Parathyroid adenoma (tissue), 2 donors: ENCODE measurements at regions not wholly inside any gene's neighbourhood (a gene's known extent, or its start where the extent isn't known, plus 50 kb on each side); places are given as distances from the start of the nearest gene placed in this dataset.

Experiments used
- H2AFZ ChIP-seq: fragments of 300-600 bp; sonication (generic); one replicate; pipeline ENCODE4 v1.7.0; 2017; ENCODE audit warnings: antibody characterized with exemption, mild to moderate bottlenecking
- H3K27ac ChIP-seq: fragments of 300-600 bp; sonication (generic); one replicate; pipeline ENCODE4 v1.7.0; 2017
- H3K27me3 ChIP-seq: fragments of 300-600 bp; sonication (generic); one replicate; pipeline ENCODE4 v1.7.0; 2017; ENCODE audit warnings: low read length; ENCODE audit not compliant: control insufficient read depth, insufficient read depth
- H3K36me3 ChIP-seq: fragments of 300-600 bp; sonication (generic); one replicate; pipeline ENCODE4 v1.7.0; 2017; ENCODE audit warnings: low read length; ENCODE audit not compliant: control insufficient read depth, insufficient read depth
- H3K4me1 ChIP-seq: fragments of 300-600 bp; sonication (generic); one replicate; pipeline ENCODE4 v1.7.0; 2017; ENCODE audit warnings: control low read depth
- H3K4me2 ChIP-seq: fragments of 300-600 bp; sonication (generic); one replicate; pipeline ENCODE4 v1.7.0; 2017; ENCODE audit warnings: low read length
- H3K4me3 ChIP-seq: fragments of 300-600 bp; sonication (generic); one replicate; pipeline ENCODE4 v1.7.0; 2017; ENCODE audit warnings: low read depth, low read length
- H3K79me2 ChIP-seq: fragments of 300-600 bp; sonication (generic); one replicate; pipeline ENCODE4 v1.7.0; 2017; ENCODE audit warnings: control low read depth
- H3K9ac ChIP-seq: fragments of 300-600 bp; sonication (generic); one replicate; pipeline ENCODE4 v1.7.0; 2017; ENCODE audit warnings: mild to moderate bottlenecking
- H3K9me3 ChIP-seq: fragments of 300-600 bp; sonication (generic); one replicate; pipeline ENCODE4 v1.7.0; 2017; ENCODE audit warnings: low read length; ENCODE audit not compliant: control insufficient read depth
- CTCF ChIP-seq: fragments of 300-600 bp; sonication (generic); IDR thresholded peaks from one replicate; pipeline ENCODE4 v1.7.0; 2017; ENCODE audit warnings: antibody characterized with exemption, mild to moderate bottlenecking
- donor health status: primary hyperparathyroidism.

- H3K79me2 ChIP-seq = no peaks in the 10 kb centered on the region
- H3K9ac ChIP-seq = no peak overlapping the region
- H2AFZ ChIP-seq = no peak overlapping the region
- no peak overlapping the region for H3K4me3 ChIP-seq
- no peaks in the 10 kb centered on the region for H3K4me1 ChIP-seq
- no peak for TF ChIP-seq CTCF
- H3K27me3 ChIP-seq = no peaks in the 10 kb centered on the region
- H3K4me2 ChIP-seq = no peak overlapping the region
- no peak overlapping the region for H3K27ac ChIP-seq
- H3K36me3 ChIP-seq = no peaks in the 10 kb centered on the region
- no peaks in the 10 kb centered on the region for H3K9me3 ChIP-seq
Observed at GRCh38 chr4:24274381-24274941, 309.9 kb downstream of the DHX15 start.

- H3K27ac ChIP-seq = no peak overlapping the region
- H3K9me3 ChIP-seq = no peaks in the 10 kb centered on the region
- H3K36me3 ChIP-seq = no peaks in the 10 kb centered on the region
- TF ChIP-seq CTCF = no peak
- no peak overlapping the region for H3K9ac ChIP-seq
- H2AFZ ChIP-seq = no peak overlapping the region
- H3K4me2 ChIP-seq = no peak overlapping the region
- no peaks in the 10 kb centered on the region for H3K4me1 ChIP-seq
- H3K79me2 ChIP-seq = no peaks in the 10 kb centered on the region
- no peaks in the 10 kb centered on the region for H3K27me3 ChIP-seq
- H3K4me3 ChIP-seq = no peak overlapping the region
Observed at GRCh38 chr4:24273136-24273535, 311.2 kb downstream of the DHX15 start.

GRCh38 chr4:24266951-24267722, 317.2 kb downstream of the DHX15 start:
- no peaks in the 10 kb centered on the region for H3K79me2 ChIP-seq
- H3K36me3 ChIP-seq = no peaks in the 10 kb centered on the region
- no peak overlapping the region for H3K4me3 ChIP-seq
- H3K27me3 ChIP-seq = no peaks in the 10 kb centered on the region
- no peak overlapping the region for H3K27ac ChIP-seq
- H3K4me2 ChIP-seq = no peak overlapping the region
- H3K9me3 ChIP-seq = no peaks in the 10 kb centered on the region
- no peak overlapping the region for H3K9ac ChIP-seq
- TF ChIP-seq CTCF = no peak
- no peaks in the 10 kb centered on the region for H3K4me1 ChIP-seq
- H2AFZ ChIP-seq = no peak overlapping the region

- TF ChIP-seq CTCF = no peak
- Histone ChIP-seq H3K27ac (no peak overlapping the region), H3K36me3 (no peaks in the 10 kb centered on the region)
Observed at GRCh38 chr4:24265989-24266388, 318.4 kb downstream of the DHX15 start.

GRCh38 chr4:24262616-24263015, 321.7 kb downstream of the DHX15 start:
- H3K9me3 ChIP-seq = no peaks in the 10 kb centered on the region
- no peak overlapping the region for H3K4me3 ChIP-seq
- no peak overlapping the region for H2AFZ ChIP-seq
- H3K79me2 ChIP-seq = no peaks in the 10 kb centered on the region
- TF ChIP-seq CTCF = no peak
- H3K4me1 ChIP-seq = no peaks in the 10 kb centered on the region
- H3K4me2 ChIP-seq = no peak overlapping the region
- H3K27ac ChIP-seq = no peak overlapping the region
- H3K27me3 ChIP-seq = no peaks in the 10 kb centered on the region
- no peaks in the 10 kb centered on the region for H3K36me3 ChIP-seq
- no peak overlapping the region for H3K9ac ChIP-seq

More at GRCh38 chr4:24265989-24266388, 318.4 kb downstream of the DHX15 start:
- H3K4me3 ChIP-seq = no peak overlapping the region
- H3K4me2 ChIP-seq = no peak overlapping the region
- H3K9ac ChIP-seq = no peak overlapping the region
- H2AFZ ChIP-seq = no peak overlapping the region
- H3K79me2 ChIP-seq = no peaks in the 10 kb centered on the region
- no peaks in the 10 kb centered on the region for H3K4me1 ChIP-seq
- H3K9me3 ChIP-seq = no peaks in the 10 kb centered on the region
- H3K27me3 ChIP-seq = no peaks in the 10 kb centered on the region
